Mucosa of descending colon (tissue), 3 donors: ENCODE measurements at regions not wholly inside any gene's neighbourhood (a gene's known extent, or its start where the extent isn't known, plus 50 kb on each side); places are given as distances from the start of the nearest gene placed in this dataset.
A peak's percentile ranks its signal among the peaks of the same experiment; 100 is the strongest.

Experiments used
- ATAC-seq: fragments of 200-7000 bp; cut with Tn5 transposase; one replicate; pipeline ENCODE4 v1.9.1; 2020; ENCODE audit warnings: mild to moderate bottlenecking, moderate library complexity
- DNase-seq, 3 donors: peaks; one replicate each; pipeline ENCODE4 v3.0.0-alpha.2; 2020
- H3K36me3 ChIP-seq: fragments of 200-600 bp; one replicate; pipeline ENCODE4 v1.8.0; 2021; ENCODE audit warnings: low read depth, mild to moderate bottlenecking
- H3K4me1 ChIP-seq: fragments of 200-600 bp; one replicate; pipeline ENCODE4 v1.8.0; 2021; ENCODE audit warnings: low read depth, mild to moderate bottlenecking
- H3K4me3 ChIP-seq: fragments of 200-600 bp; one replicate; pipeline ENCODE4 v1.8.0; 2021; ENCODE audit warnings: mild to moderate bottlenecking
- H3K9me3 ChIP-seq: fragments of 200-600 bp; one replicate; pipeline ENCODE4 v1.8.0; 2021; ENCODE audit warnings: mild to moderate bottlenecking
- CTCF ChIP-seq: fragments of 200-600 bp; IDR thresholded peaks from one replicate; pipeline ENCODE4 v1.8.0; 2022; ENCODE audit warnings: antibody characterized with exemption, mild to moderate bottlenecking
- intact Hi-C, 2 donors: fragments of 100-400 bp; cut with DNase I in 1 of 2; cut with micrococcal nuclease in 1 of 2; formaldehyde crosslinking; loops; one replicate each; pipeline versions ENCODE4 v1.11.0 to v1.11.1; 2022; cut with DNase I, micrococcal nuclease
- donor health status: DM: no; HTN: no; CAD: no; lungs with moderate emphysema.
- donor health status: DM: no; HTN: no; CAD: no.
- donor health status: DM: no; HTN: yes; CAD: no.

- no peaks in the 10 kb centered on the region for H3K36me3 ChIP-seq
- intact Hi-C loops = no loop called here
- H3K4me1 ChIP-seq = peaks cover 32% of the 10 kb centered on the region
- TF ChIP-seq CTCF = no peak
- H3K4me3 ChIP-seq = no peak overlapping the region
- ATAC-seq (peak; percentile 73), DNase-seq (peak in 1 of 3 donors; percentile 74)
- no peaks in the 10 kb centered on the region for H3K9me3 ChIP-seq
Measured at GRCh38 chr1:19013826-19014548, 57.5 kb upstream of the IFFO2 start.

GRCh38 chr1:19011845-19012231 lies 55.4 kb upstream of the IFFO2 start:
- intact Hi-C loops = no loop called here
- peaks cover 38% of the 10 kb centered on the region for H3K4me1 ChIP-seq
- H3K9me3 ChIP-seq = no peaks in the 10 kb centered on the region
- no peak for DNase-seq
- no peak for TF ChIP-seq CTCF
- no peaks in the 10 kb centered on the region for H3K36me3 ChIP-seq
- ATAC-seq = no peak
- no peak overlapping the region for H3K4me3 ChIP-seq

GRCh38 chr1:19010995-19011844 lies 54.7 kb upstream of the IFFO2 start:
- no peaks in the 10 kb centered on the region for H3K36me3 ChIP-seq
- no peak overlapping the region for H3K4me3 ChIP-seq
- H3K4me1 ChIP-seq = peaks cover 43% of the 10 kb centered on the region
- no peaks in the 10 kb centered on the region for H3K9me3 ChIP-seq
- intact Hi-C loops = no loop called here
- TF ChIP-seq CTCF = no peak
- ATAC-seq (peak; percentile 79), DNase-seq (peak; percentile 80 to 85 (median 80))

- no peak for DNase-seq
- H3K4me3 ChIP-seq = no peak overlapping the region
- no peak for TF ChIP-seq CTCF
- ATAC-seq = no peak
- H3K4me1 ChIP-seq = peaks cover 47% of the 10 kb centered on the region
- intact Hi-C loops = no loop called here
- no peaks in the 10 kb centered on the region for H3K9me3 ChIP-seq
- H3K36me3 ChIP-seq = no peaks in the 10 kb centered on the region
Measured at GRCh38 chr1:19010503-19010902, 54.0 kb upstream of the IFFO2 start.

- DNase-seq (no peak), ATAC-seq (no peak)
- peaks cover 47% of the 10 kb centered on the region for H3K4me1 ChIP-seq
- H3K36me3 ChIP-seq = no peaks in the 10 kb centered on the region
- no peak overlapping the region for H3K4me3 ChIP-seq
- H3K9me3 ChIP-seq = no peaks in the 10 kb centered on the region
- TF ChIP-seq CTCF = no peak
- intact Hi-C loops = no loop called here
Measured at GRCh38 chr1:19009882-19010321, 53.4 kb upstream of the IFFO2 start.
